DMS53 (cell line): ENCODE measurements at regions not wholly inside any gene's neighbourhood (a gene's known extent, or its start where the extent isn't known, plus 50 kb on each side); places are given as distances from the start of the nearest gene placed in this dataset.
"Not testable (repeated sequence)": the region's sequence is repeated elsewhere in the genome, so short reads cannot be mapped to it uniquely, and the experiment has no call there.

Experiments used
- DNase-seq: peaks from one replicate; lab custom pipeline; 2025; lab: John Stamatoyannopoulos, UW

DNA sequence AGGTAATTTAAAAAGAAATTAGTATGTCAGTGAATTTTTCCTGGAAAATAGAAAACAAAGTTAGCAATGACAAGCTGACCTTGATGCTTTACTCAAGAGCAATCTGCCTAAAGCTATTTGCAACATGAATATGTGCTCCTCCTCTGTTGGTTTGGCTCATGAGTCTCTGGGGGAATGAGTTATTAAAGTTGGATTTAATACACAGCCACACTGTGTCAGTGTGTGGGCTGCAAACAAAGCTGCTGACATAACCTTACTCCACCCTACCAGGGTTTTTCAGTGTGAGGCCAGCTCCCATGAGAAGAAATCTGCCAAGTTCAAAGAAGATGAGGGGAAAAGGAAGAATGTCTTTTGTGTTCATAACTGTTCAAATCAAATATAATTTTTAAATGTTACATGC is 280.5 kb downstream of the TLL1 start:
- no peak for DNase-seq

DNA sequence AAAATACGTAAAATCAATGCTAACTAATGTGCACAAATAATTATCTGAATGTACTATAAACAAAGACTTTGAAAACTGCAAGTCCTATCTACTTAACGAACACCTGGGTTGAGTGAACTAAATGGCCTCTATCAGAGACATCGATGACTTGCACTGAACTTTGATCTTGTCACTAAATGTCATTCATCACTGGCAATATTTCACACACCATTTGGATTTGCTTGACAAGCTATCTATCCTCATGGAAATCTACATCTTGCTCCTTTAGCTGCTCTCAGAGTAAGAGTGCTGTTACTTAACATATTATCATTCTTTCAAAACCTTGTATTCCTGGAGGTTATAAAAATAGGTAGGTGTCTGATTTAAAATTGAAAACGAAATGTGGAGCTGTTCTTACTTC is 289.3 kb downstream of the TLL1 start:
- DNase-seq = no peak

DNA sequence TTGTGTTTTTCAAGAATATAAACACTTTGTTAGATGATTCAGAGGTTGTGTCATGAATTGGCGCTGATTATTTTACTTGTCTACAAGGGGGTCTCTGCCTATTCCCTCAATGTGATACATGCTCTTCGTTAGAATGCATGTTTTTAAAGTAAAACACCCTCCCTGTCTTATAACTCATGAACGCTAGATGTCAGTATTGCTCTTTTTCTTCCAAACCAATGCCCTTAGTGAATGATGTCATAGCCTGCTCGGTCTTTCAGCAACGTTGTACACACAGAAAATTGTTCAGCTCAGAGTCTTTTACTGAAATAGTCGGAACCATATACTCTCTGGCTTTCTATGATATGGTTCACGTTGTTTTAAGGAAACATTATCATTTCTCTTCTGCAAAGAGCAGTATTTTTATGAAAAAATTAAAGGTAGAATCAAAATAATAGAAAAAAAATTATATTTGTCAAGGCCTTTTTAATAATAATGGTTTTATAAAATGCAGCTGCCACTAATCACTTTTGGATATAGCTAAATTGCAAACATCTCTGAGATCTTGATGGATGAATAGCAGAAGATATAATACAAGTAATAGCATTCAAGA is 292.9 kb downstream of the TLL1 start:
- peak; percentile 85 for DNase-seq

DNA sequence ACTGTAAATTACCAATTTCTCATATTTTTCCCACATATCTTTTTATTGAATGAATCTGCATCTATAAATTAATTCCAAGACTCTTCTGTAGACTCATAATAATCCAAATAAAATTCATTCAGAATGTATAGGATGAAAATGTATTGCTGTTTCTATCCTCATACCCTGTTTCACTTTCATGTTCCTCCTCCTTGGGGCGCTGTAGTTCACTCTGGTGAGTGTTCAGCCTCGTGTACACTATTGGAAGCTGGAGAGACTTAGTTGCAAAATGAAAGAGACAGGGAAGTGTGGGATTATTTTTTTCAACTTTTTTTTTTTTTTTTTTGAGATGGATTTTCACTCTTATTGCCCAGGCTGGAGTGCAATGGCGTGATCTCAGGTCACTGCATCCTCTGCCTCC is 296.1 kb downstream of the TLL1 start:
- peak; percentile 64 for DNase-seq

DNA sequence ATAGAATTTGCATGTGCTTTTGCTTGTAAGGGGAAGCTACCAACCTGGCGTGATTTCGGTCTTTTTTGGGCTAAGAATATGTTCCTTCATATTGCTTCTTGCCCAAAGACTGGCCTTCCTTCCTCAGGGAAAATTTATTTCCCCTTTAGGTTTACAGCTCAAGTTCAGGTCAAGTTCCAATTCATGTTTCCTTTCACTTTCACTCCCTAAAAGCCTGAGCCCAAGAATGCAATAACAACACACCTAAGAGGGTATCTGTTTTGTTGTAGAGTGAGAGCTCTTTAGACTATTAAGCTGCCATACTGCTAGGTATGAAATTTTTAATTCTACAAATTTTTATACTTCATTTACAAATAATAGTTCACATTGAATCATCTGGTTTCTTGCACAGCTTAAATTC is 299.6 kb downstream of the TLL1 start:
- no peak for DNase-seq

DNA sequence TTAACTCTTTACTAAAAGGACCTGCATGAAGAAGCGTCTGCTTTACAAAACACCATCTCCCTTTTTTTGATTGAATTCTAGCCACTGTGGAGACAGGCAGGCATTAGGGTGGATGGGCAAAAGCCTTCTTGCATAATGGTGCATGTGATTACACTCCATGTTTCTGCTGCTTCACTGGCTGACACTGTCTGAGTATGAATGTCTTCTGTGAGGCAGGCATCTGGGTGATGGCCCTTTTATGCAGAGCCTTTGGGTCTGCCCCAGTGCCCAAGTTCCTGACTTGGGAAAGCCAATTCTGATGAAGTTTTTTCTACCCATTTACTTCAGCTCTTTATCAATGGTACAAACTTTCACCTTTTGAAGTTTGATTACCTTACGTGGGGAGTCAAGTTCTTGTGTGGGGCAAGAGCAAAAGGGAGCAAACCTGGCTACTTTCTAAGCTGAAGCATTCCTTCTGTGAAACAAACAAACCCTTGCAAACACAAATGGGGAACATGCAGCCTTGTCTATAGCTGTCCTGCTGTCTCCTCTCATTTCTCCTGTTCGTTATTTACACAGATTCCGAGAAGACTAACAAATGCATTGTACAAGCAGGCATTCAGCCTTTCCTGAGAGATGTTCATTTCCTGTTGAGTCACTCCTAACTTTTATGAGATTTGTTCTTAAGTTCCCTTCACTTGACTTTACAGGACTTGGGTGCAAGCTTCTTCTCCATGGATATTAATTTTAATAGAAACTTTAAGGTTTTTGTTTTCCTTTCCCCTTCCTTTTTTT is 301.9 kb downstream of the TLL1 start:
- DNase-seq = peak; percentile 70

DNA sequence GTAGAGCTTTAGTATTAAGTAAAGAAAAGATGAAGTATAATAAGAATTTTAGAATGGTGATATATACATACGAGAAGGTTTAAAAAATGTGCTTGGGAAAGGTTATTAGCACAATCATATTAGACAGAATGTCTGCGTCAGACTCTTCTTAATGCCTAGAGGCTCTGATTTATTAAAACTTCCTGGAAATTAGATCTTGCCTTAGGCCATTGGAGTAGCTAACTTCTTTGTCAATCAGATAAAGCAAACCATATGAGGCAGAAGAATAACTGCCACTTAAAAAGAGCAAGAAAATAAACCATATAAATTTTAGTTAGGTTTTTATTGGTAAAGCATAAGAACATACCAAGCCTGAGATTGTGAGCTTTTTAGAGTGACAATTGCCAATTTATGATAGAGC is 309.1 kb downstream of the TLL1 start:
- no peak for DNase-seq

DNA sequence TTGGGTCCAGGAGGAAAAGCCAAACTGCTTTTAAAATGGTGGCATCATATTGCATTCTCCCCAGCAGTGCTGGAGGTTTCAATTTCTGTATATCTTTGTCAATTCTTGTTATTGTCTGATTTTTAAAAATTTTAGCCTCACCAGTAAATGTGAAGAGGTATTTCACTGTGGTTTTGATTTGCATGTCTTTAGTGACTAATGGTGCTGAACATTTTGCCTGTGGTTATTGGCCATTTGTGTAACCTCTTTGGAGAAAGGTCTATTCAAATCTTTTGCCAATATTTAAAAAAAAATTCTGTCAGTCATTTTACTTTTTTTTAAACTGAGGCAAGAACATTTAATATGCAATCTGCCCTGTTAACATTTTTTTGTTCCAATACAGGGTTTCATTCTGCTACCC is 322.1 kb downstream of the TLL1 start:
- no peak for DNase-seq

DNA sequence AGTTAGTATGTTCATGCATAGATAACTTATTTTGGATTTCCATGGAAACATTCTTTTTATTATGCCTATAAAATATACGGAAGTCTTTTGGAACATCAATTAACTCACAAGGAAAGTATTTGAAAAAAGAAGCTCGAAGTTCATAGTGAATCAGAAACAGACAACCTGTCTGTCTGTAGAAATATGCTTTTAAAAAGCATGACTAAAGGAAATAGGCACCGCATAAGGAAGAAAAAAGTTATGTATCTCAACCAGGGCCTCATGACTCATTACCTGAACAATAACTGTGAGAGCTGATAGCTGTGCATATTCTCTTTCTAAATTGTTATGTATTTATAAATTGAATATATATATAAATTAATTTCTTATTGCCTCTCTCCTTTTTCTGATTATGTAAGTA is 324.1 kb downstream of the TLL1 start:
- no peak for DNase-seq

DNA sequence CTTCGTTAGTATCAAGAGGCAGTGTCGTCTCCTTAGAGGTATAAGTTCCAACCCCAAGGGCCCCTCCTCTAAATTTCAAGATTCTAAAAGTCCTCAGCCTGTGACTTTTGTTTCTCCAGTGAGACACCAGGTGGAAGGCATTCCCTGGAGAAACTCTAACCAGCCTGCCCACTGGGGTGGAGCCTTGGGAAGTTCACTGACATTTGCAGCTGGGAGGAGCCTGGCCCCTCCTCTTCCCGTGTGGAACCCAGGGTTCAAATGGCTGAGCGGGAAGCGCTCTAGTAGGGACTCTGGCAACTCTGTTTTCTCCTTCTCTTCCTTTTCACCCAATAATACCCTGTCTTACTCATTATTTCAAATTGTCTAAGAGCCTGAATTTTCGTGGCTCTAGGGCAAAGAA is 325.0 kb downstream of the TLL1 start:
- no peak for DNase-seq

DNA sequence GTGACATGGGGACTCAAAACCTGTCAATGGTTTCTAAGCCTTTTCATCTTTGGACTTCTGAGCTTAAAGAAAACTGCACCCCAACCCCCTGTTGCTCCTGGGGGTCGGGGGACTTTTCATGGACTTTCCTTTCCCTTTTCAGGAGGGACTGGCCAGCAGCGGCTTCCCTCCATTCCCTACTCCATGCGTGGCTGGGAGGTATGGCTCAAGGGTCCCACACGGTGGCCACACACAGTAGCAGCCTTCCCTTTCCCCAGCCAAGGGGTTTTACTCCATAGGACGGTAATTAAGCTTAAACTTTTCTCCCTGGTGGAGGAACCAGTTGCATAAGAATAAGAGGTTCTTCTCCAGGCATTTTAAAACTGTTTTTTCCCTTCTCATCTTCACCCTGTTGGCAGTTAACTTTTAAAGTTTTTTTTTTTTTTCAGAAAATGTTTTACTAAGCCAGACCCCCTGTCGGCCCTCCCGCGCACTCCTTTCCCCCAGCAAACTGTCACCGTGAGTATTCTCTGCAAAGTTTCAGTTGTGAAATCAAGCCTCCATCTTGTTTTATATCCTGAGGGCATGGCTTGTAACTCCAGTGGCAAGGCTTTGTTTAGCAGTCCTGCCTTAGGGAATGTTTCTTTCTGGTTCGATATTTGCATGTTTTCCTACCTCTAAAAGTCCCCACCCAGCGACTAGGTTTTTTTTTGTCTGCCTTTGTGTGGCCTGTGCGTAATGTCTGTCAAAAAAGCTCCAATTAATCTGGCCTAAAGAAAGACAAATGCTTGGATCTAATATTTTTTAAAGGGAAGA is 325.7 kb downstream of the TLL1 start:
- DNase-seq = no peak

DNA sequence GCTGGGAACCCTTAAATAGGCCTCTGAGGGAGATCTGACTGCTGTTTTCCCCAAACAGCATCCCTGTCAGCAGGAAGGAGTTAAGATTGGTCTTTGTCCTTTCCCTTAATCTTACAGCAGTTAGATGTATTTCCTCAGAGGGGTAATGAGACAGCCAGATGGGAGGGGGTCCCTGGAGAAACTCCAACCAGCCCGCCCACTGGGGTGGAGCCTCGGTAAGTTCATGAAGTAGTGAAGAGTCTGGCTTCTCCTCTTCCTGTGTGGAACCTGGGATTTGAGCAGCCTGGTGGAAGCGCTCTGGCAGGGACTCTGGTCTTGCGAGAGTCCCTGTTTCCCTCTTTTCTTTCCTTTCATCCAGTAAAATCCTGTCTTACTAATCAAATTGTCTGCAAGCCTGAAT is 330.0 kb downstream of the TLL1 start:
- no peak for DNase-seq

DNA sequence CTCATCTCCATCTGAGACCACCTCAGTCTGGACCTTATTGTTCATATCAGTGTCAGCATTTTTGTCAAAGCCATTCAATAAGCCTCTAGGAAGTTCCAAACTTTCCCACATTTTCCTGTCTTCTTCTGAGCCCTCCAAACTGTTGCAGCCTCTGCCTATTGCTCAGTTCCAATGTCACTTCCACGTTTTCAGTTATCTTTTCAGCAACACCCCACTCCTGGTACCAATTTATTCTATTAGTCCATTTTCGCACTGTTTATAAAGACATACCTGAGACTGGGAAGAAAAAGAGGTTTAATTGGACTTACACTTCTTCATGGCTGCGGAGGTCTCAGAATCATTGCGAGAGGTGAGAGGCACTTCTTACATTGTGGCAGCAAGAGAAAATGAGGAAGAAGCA is 339.3 kb downstream of the TLL1 start:
- DNase-seq = not testable (repeated sequence)

DNA sequence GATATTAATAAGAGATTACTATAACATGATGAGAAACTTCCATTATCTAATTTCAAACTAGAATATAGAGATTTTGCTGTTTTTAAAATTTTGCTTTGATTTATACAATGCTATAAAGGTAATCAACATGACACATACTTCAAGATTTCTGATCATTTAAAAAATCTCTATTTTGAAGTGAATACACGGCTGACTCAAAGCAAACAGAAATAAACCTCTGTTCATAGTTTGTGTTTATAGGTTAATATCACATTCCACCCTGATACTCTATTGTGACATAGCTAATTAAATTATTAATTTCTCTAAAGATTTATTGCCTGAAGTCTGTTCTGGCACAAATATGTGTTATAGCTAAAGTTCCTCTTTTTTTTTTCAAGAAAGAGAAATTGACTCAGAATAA is 349.2 kb downstream of the TLL1 start:
- no peak for DNase-seq

DNA sequence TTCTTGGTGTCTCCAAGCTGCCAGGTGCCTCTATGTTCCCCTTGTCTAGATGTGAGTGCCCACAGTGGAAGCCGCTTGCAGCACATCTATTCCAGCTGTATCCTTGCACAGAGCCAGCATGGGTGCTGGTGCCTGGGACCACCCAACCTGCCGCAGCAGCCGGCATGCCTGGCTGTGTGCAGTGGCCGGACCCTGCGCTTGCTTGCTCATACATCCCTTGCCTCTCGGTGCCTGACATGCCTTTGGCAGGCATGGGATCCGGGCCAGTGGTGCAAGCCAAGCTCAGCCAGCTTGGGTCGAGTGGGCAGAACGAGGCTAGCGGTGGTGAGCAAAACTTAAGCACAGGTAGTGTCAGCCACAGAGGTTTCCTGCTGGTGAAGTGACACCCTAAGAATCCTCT is 355.1 kb downstream of the TLL1 start:
- DNase-seq = no peak

DNA sequence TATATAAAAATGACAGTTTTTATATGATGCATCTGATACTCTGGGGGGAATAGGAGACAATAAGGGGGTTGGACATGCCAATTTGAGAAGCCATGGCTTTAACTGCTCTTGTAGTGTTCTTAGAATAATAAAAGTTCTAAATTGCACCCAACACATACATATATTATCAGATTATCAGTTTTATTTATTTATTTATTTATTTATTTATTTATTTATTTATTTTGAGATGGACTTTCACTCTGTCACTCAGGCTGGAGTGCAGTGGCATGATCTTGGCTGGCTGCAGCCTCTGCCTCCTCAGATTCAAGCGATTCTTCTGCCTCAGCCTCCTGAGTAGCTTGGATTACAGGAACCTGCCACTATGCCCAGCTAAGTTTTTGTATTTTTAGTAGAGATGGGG is 356.8 kb downstream of the TLL1 start:
- DNase-seq = no peak

DNA sequence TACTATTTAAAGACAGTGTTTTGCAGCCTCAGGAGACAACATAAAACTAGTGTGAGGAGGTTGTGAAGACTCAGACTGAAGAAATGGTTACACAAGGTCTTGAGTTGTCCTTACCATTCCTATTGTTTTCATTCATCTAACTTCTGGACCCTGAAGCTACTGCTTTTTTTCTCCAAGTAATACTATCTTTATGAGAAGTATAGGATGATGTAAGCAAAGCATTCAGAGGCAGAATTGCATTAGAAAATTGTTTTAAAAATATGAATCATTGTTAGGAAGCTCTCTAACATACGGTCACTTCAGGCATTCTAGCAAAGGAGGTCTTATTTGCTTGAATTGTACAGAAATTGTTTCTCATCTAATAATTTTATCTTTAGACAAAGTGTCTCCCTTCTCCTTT is 357.8 kb downstream of the TLL1 start:
- no peak for DNase-seq

DNA sequence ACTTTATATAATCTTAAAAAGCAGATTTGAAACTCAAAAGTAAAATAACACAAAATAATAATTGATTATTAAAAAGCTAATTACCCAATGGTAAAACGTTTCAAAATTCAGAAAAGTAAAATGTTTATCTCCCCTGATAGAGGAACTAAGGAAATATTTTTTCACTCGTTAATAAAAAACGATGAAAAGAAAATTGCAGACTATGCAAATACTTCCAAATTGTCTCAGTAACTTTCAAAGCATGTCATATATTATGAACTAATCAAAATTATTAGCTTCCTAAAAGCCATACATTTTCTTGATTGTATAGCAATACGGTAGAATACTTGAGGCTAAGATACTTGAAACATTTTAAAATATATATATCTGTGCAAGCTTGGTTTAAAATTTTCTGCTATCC is 366.3 kb downstream of the TLL1 start:
- no peak for DNase-seq

DNA sequence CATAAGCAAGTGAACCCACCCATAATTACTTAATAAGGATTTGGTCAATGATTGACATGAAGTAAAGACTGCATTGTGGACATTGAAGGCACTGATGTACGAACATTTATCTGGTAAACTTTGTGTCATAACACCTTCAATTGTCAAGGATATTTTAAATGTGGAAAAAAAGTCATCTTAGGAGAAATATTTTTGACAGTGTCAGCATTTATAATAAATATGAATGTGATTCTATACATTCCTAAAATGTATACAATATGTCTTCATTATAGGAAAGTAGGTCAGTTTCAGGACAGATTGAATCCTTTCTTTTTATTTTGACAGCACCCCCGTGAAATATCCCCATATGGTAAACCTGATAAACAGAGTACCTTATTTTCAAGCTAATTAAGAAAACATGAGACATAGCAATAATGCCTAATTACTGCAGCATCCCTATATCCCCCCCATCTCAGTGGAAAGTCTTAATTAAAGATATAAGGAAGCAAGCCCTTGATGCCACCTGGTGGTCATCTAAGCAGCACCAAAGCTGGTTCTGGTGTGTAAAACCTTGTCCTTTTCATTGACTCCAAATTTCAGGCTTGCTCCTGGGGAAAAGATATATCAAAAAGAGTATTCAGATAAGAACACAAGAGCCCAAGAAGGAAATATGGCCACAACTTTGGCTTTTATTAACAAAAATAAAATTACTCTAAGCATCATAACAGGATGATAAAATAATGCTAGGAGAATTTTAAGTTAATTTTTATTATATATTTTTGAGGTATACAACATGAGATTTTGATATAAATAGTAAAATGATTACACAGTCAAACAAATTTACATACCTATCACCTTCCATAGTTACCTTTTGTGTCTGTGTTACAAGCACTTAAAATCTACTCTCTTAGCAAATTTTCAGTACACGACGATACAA is 379.7 kb downstream of the TLL1 start:
- DNase-seq = peak; percentile 68

DNA sequence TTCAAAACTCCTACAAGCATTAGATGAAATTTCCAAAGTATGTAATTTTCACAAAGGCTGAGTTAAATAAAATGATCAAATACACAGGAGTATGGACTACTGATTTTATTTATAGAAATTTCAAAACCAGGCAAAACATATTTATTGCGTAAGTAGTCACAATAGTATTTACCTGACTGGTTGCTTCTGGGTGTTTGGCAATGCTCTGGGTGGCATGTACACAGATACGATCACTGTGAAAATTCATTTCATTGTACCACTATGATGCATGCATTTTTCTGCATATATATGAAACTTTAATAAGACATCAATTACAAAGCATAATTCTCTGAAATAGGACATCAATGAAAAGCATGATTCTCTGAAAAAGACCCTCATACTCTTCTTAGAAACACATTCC is 384.2 kb downstream of the TLL1 start:
- no peak for DNase-seq

DNA sequence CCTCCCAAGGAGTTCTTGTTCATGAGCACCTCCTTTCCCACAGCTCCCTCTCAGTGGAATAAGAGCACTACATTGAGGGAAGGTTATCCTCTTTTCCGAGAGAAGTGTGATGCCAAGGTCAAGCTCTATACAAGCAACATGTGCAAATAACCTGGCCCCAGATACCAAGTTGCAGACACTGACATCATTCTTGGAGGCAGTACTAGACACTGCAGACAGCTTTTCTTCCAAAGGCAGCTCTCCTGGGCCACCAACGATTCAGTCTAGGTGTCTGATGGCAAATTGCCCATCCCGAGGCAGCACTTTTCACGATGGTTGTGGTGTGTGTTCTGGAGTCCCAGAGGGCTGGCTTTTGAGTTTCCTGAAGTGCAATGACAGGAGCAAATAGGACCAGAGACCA is 384.9 kb downstream of the TLL1 start:
- no peak for DNase-seq

DNA sequence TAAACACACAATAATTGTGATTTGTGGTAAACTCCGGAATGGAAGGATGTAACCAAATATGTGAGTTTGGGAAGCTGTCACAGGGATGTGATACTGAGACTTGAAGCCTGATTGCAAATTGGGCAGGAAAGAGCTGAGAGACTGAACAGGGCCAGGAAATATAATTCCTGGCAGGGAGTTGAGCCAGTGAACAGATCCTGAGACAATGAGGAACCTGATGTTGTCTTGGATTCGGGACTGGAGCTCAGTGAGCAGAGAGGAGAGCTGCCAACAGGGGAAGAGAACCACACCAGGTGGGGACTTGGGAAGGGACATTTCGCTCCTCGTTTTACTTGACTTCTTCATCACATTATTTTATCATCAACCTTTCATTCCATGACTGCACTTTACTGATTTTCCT is 386.0 kb downstream of the TLL1 start:
- no peak for DNase-seq
